ENCODE measurements at regions not wholly inside any gene's neighbourhood (a gene's known extent, or its start where the extent isn't known, plus 50 kb on each side); places are given as distances from the start of the nearest gene placed in this dataset.

GRCh38 chr2:222108497-222108896 lies 190.3 kb downstream of the PAX3 start:
- Mint-ChIP-seq H3K4me1 (ENCODE audit: low read depth) (no peaks in the 10 kb centered on the region), H3K36me3 (ENCODE audit: low read depth) (no peaks in the 10 kb centered on the region), H3K27me3 (ENCODE audit: low read depth) (peaks cover 5% of the 10 kb centered on the region), H3K4me3 (ENCODE audit: unreplicated experiment) (no peak overlapping the region), H3K27ac (ENCODE audit: unreplicated experiment) (no peak overlapping the region), H3K9me3 (ENCODE audit: low read depth) (no peaks in the 10 kb centered on the region)
- DNase-seq (ENCODE audit: low spot score), result no peak
- TF ChIP-seq, protein P1, sequence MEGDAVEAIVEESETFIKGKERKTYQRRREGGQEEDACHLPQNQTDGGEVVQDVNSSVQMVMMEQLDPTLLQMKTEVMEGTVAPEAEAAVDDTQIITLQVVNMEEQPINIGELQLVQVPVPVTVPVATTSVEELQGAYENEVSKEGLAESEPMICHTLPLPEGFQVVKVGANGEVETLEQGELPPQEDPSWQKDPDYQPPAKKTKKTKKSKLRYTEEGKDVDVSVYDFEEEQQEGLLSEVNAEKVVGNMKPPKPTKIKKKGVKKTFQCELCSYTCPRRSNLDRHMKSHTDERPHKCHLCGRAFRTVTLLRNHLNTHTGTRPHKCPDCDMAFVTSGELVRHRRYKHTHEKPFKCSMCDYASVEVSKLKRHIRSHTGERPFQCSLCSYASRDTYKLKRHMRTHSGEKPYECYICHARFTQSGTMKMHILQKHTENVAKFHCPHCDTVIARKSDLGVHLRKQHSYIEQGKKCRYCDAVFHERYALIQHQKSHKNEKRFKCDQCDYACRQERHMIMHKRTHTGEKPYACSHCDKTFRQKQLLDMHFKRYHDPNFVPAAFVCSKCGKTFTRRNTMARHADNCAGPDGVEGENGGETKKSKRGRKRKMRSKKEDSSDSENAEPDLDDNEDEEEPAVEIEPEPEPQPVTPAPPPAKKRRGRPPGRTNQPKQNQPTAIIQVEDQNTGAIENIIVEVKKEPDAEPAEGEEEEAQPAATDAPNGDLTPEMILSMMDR (IDR thresholded peaks at IDR 0.05), result no peak

GRCh38 chr2:222105046-222105445 lies 193.8 kb downstream of the PAX3 start:
- H3K4me3 Mint-ChIP-seq (ENCODE audit: unreplicated experiment), result no peak overlapping the region
- no peak overlapping the region for H3K27ac Mint-ChIP-seq (ENCODE audit: unreplicated experiment)
- H3K36me3 Mint-ChIP-seq (ENCODE audit: low read depth), result no peaks in the 10 kb centered on the region
- no peaks in the 10 kb centered on the region for H3K9me3 Mint-ChIP-seq (ENCODE audit: low read depth)
- peaks cover 7% of the 10 kb centered on the region for H3K27me3 Mint-ChIP-seq (ENCODE audit: low read depth)
- H3K4me1 Mint-ChIP-seq (ENCODE audit: low read depth), result peaks cover 8% of the 10 kb centered on the region
- no peak for DNase-seq (ENCODE audit: low spot score)
- TF ChIP-seq, protein P1 (IDR thresholded peaks at IDR 0.05), result no peak

- Mint-ChIP-seq H3K4me3 (ENCODE audit: unreplicated experiment) (no peak overlapping the region), H3K27me3 (ENCODE audit: low read depth) (peaks cover 9% of the 10 kb centered on the region), H3K9me3 (ENCODE audit: low read depth) (no peaks in the 10 kb centered on the region), H3K36me3 (ENCODE audit: low read depth) (no peaks in the 10 kb centered on the region), H3K27ac (ENCODE audit: unreplicated experiment) (no peak overlapping the region), H3K4me1 (ENCODE audit: low read depth) (peaks cover 8% of the 10 kb centered on the region)
- TF ChIP-seq, protein P1 (IDR thresholded peaks at IDR 0.05), result no peak
- DNase-seq (ENCODE audit: low spot score), result no peak
These were observed 196.0 kb downstream of the PAX3 start for GRCh38 chr2:222102575-222103349.

DNA sequence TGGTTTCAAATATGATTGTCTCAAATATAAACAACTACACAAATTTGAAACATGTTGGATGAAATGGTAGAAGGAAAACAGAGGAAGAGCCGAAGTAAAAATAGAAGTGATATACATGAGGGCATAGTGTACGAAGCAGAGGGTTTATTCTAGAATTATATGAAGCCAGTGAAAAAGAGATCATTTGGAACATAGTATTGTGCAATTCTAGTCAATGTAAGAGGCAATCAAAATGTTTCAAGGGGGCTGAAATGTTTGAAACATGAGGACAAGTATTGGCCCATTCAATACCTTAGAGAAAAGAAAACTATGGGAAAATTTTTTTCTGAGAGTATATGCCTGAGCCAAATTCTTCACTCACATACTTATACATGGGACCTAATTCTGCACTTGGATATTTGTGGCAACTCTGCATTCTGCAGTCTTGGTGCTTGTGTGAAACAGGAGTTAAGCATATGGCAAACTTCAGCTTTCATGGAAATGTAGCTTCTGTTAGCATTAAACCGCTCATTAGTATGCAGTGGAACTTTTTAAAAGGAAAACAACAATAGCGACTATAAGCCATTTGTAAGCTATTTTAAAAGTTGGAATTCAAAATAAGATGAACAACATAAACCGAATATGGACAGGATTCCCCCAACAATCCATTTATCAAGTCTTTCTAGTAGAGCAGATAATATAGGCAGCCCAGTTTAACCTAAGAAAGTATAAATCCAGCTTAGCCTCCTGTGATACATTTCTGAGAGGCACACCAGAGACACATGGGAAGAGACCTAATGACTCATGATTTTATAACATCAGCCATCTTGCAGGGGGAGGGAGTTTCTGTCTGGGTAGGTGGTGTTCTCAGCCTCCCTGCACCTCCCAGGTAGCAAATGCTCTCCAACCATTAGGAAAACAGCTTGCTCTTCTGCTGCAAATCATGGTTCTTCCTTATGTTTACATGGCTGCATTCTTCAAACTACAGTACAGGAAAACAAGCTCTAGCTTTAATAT lies 197.8 kb downstream of the PAX3 start:
- no peak overlapping the region for H3K27ac Mint-ChIP-seq (ENCODE audit: unreplicated experiment)
- no peak for DNase-seq (ENCODE audit: low spot score)
- no peaks in the 10 kb centered on the region for H3K36me3 Mint-ChIP-seq (ENCODE audit: low read depth)
- peaks cover 8% of the 10 kb centered on the region for H3K4me1 Mint-ChIP-seq (ENCODE audit: low read depth)
- no peak overlapping the region for H3K4me3 Mint-ChIP-seq (ENCODE audit: unreplicated experiment)
- TF ChIP-seq, protein P1 (IDR thresholded peaks at IDR 0.05), result no peak
- no peaks in the 10 kb centered on the region for H3K9me3 Mint-ChIP-seq (ENCODE audit: low read depth)
- peaks cover 13% of the 10 kb centered on the region for H3K27me3 Mint-ChIP-seq (ENCODE audit: low read depth)

GRCh38 chr2:222088561-222088960 lies 210.2 kb downstream of the PAX3 start:
- Mint-ChIP-seq H3K4me3 (ENCODE audit: unreplicated experiment) (no peak overlapping the region), H3K27ac (ENCODE audit: unreplicated experiment) (no peak overlapping the region), H3K27me3 (ENCODE audit: low read depth) (no peaks in the 10 kb centered on the region), H3K9me3 (ENCODE audit: low read depth) (peaks cover 10% of the 10 kb centered on the region), H3K36me3 (ENCODE audit: low read depth) (peaks cover 1% of the 10 kb centered on the region), H3K4me1 (ENCODE audit: low read depth) (no peaks in the 10 kb centered on the region)
- no peak for DNase-seq (ENCODE audit: low spot score)
- TF ChIP-seq, protein P1 (IDR thresholded peaks at IDR 0.05), result no peak

Data from chondrocyte (in vitro differentiated cells).